ENCODE measurements at regions not wholly inside any gene's neighbourhood (a gene's known extent, or its start where the extent isn't known, plus 50 kb on each side); places are given as distances from the start of the nearest gene placed in this dataset.

DNA sequence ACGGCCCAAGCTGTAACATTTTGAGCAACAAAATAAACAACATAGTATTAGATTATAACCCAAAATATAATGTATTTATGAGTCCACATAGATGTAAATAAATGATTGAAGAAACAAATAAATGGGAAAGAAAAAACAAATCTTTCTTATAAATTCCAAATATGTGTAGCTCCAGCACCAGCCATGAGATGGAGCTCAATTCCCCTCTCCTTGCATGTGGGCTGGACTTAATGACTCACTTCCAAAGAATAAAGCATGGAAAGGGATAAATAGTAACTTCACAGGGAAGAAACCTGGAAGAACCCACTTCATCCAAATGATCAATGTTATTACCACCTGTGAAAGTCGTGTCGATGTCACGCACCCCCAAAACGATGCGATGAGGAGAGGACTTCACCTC is 158.8 kb downstream of the RPAP3 start:
- no TSS peak for BruUV-seq (replicated peaks)
- Histone ChIP-seq H3K36me3 (ENCODE audit: control insufficient read depth in 2 of 2, insufficient read depth in 2 of 2, low read length in 1 of 2) (no peaks in the 10 kb centered on the region), H3K9ac (ENCODE audit: control insufficient read depth, insufficient read depth, low read length) (no peak overlapping the region), H2AFZ (ENCODE audit: control insufficient read depth, low read depth, low read length) (no peak overlapping the region), H3K27ac (ENCODE audit: control insufficient read depth, insufficient read depth) (no peak overlapping the region), H3K4me1 (ENCODE audit: control insufficient read depth, insufficient read depth, low read length) (no peaks in the 10 kb centered on the region; the same call in 1 of the 2 replicates), H3K9me3 (replicated peaks; ENCODE audit: control insufficient read depth, insufficient read depth, low read length) (no peaks in the 10 kb centered on the region), H3K27me3 (replicated peaks in 1 of 2; ENCODE audit: control insufficient read depth in 2 of 2, insufficient read depth in 2 of 2, low read length in 1 of 2) (no peaks in the 10 kb centered on the region; a peak in 1 of 4 replicates), H3K4me3 (no peak overlapping the region), H3K4me2 (ENCODE audit: control insufficient read depth, insufficient read depth) (no peak overlapping the region), H3K79me2 (ENCODE audit: control insufficient read depth, insufficient read depth, low read length) (no peaks in the 10 kb centered on the region), H4K20me1 (ENCODE audit: control insufficient read depth, insufficient read depth) (no peaks in the 10 kb centered on the region)
- ATAC-seq (no peak), DNase-seq (ENCODE audit: low read depth, low spot score) (no peak), FAIRE-seq (no peak)
- ChIA-PET RAD21 (ENCODE audit: unreplicated experiment) (no interaction called here), CTCF (interaction anchor here (1.0 kb wide), 1 partner anchor 90 kb away, joined by 3 read pairs; no protein-coding TSS in a partner anchor), POLR2A (no interaction called here), SMC1A (ENCODE audit: uncharacterized antibody, unreplicated experiment) (interaction anchor here (0.8 kb wide), 1 partner anchor 14 kb away, joined by 3 read pairs; no protein-coding TSS in a partner anchor)
- TF ChIP-seq MEF2B (IDR thresholded peaks at IDR 0.05; ENCODE audit: partially characterized antibody, poor library complexity, severe bottlenecking) (no peak), POLR2AphosphoS2 (IDR thresholded peaks at IDR 0.05; ENCODE audit: low read depth, low read length) (no peak)
- 71% methylated on average over 6 of the region's 6 CpGs for WGBS (ENCODE audit: insufficient coverage, insufficient replicate concordance, low lambda C conversion rate, missing lambda C conversion rate)
- intact Hi-C loops (cut with micrococcal nuclease; ENCODE audit: unreplicated experiment) (no loop called here), in situ Hi-C loops (cut with MboI) (no loop called here)

GRCh38 chr12:47545938-47546609 is 159.8 kb downstream of the RPAP3 start:
- ChIA-PET RAD21 (ENCODE audit: unreplicated experiment) (no interaction called here), SMC1A (ENCODE audit: uncharacterized antibody, unreplicated experiment) (interaction anchor here (1.1 kb wide), 1 partner anchor 45 kb away, joined by 4 read pairs; no protein-coding TSS in a partner anchor), POLR2A (no interaction called here), CTCF (no interaction called here)
- H3K36me3 ChIP-seq (ENCODE audit: control insufficient read depth in 2 of 2, insufficient read depth in 2 of 2, low read length in 1 of 2), result no peaks in the 10 kb centered on the region
- WGBS (ENCODE audit: insufficient coverage, insufficient replicate concordance, low lambda C conversion rate, missing lambda C conversion rate), result 35% methylated on average over 6 of the region's 6 CpGs
- H3K9me3 ChIP-seq (replicated peaks; ENCODE audit: control insufficient read depth, insufficient read depth, low read length), result no peaks in the 10 kb centered on the region
- H4K20me1 ChIP-seq (ENCODE audit: control insufficient read depth, insufficient read depth), result no peaks in the 10 kb centered on the region
- in situ Hi-C loops (cut with MboI), result no loop called here
- no peak overlapping the region for H3K27ac ChIP-seq (ENCODE audit: control insufficient read depth, insufficient read depth)
- H3K4me3 ChIP-seq, result no peak overlapping the region; the same call in 1 of the 2 replicates
- H2AFZ ChIP-seq (ENCODE audit: control insufficient read depth, low read depth, low read length), result no peak overlapping the region
- H3K4me1 ChIP-seq (ENCODE audit: control insufficient read depth, insufficient read depth, low read length), result no peaks in the 10 kb centered on the region; the same call in 1 of the 2 replicates
- no peak for DNase-seq (ENCODE audit: low read depth, low spot score)
- H3K9ac ChIP-seq (ENCODE audit: control insufficient read depth, insufficient read depth, low read length), result no peak overlapping the region
- H3K79me2 ChIP-seq (ENCODE audit: control insufficient read depth, insufficient read depth, low read length), result no peaks in the 10 kb centered on the region
- no peak for ATAC-seq
- no TSS peak for BruUV-seq (replicated peaks)
- no peaks in the 10 kb centered on the region; a peak in 1 of 4 replicates for H3K27me3 ChIP-seq (replicated peaks in 1 of 2; ENCODE audit: control insufficient read depth in 2 of 2, insufficient read depth in 2 of 2, low read length in 1 of 2)
- TF ChIP-seq RUNX3 (IDR thresholded peaks at IDR 0.05; ENCODE audit: low read length), result no peak
- TF ChIP-seq ESRRA (IDR thresholded peaks at IDR 0.05; ENCODE audit: low read length), result no peak
- TF ChIP-seq DPF2 (IDR thresholded peaks at IDR 0.05), result no peak
- no peak for TF ChIP-seq ZNF24 (IDR thresholded peaks at IDR 0.05)
- TF ChIP-seq, protein P1, sequence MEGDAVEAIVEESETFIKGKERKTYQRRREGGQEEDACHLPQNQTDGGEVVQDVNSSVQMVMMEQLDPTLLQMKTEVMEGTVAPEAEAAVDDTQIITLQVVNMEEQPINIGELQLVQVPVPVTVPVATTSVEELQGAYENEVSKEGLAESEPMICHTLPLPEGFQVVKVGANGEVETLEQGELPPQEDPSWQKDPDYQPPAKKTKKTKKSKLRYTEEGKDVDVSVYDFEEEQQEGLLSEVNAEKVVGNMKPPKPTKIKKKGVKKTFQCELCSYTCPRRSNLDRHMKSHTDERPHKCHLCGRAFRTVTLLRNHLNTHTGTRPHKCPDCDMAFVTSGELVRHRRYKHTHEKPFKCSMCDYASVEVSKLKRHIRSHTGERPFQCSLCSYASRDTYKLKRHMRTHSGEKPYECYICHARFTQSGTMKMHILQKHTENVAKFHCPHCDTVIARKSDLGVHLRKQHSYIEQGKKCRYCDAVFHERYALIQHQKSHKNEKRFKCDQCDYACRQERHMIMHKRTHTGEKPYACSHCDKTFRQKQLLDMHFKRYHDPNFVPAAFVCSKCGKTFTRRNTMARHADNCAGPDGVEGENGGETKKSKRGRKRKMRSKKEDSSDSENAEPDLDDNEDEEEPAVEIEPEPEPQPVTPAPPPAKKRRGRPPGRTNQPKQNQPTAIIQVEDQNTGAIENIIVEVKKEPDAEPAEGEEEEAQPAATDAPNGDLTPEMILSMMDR (IDR thresholded peaks at IDR 0.05 in 2 of 3, conservative IDR thresholded peaks at IDR 0.05 in 1 of 3; ENCODE audit: control insufficient read depth in 2 of 3, extremely low read depth in 1 of 3, insufficient read depth in 1 of 3, low read depth in 3 of 3, low read length in 3 of 3), result no peak
- TF ChIP-seq SRF (IDR thresholded peaks at IDR 0.05; ENCODE audit: low read depth in 2 of 2, low read length in 2 of 2), result no peak
- TF ChIP-seq, protein P2, sequence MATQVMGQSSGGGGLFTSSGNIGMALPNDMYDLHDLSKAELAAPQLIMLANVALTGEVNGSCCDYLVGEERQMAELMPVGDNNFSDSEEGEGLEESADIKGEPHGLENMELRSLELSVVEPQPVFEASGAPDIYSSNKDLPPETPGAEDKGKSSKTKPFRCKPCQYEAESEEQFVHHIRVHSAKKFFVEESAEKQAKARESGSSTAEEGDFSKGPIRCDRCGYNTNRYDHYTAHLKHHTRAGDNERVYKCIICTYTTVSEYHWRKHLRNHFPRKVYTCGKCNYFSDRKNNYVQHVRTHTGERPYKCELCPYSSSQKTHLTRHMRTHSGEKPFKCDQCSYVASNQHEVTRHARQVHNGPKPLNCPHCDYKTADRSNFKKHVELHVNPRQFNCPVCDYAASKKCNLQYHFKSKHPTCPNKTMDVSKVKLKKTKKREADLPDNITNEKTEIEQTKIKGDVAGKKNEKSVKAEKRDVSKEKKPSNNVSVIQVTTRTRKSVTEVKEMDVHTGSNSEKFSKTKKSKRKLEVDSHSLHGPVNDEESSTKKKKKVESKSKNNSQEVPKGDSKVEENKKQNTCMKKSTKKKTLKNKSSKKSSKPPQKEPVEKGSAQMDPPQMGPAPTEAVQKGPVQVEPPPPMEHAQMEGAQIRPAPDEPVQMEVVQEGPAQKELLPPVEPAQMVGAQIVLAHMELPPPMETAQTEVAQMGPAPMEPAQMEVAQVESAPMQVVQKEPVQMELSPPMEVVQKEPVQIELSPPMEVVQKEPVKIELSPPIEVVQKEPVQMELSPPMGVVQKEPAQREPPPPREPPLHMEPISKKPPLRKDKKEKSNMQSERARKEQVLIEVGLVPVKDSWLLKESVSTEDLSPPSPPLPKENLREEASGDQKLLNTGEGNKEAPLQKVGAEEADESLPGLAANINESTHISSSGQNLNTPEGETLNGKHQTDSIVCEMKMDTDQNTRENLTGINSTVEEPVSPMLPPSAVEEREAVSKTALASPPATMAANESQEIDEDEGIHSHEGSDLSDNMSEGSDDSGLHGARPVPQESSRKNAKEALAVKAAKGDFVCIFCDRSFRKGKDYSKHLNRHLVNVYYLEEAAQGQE (IDR thresholded peaks at IDR 0.05; ENCODE audit: low read depth, low read length), result no peak
- no peak for TF ChIP-seq RELB (IDR thresholded peaks at IDR 0.05; ENCODE audit: low read depth)
- FAIRE-seq, result no peak
- intact Hi-C loops (cut with micrococcal nuclease; ENCODE audit: unreplicated experiment), result no loop called here
- H3K4me2 ChIP-seq (ENCODE audit: control insufficient read depth, insufficient read depth), result no peak overlapping the region

All from GM12878 (cell line).